Fibroblast of the aortic adventitia (primary cell): ENCODE measurements at regions not wholly inside any gene's neighbourhood (a gene's known extent, or its start where the extent isn't known, plus 50 kb on each side); places are given as distances from the start of the nearest gene placed in this dataset.

Source experiments
- DNase-seq: peaks from one replicate; pipeline ENCODE4 v3.0.0-alpha.2; 2010; ENCODE audit warnings: low read depth
- H3K4me3 ChIP-seq: 2 replicates; pipeline ENCODE4 v1.5.1; 2011; ENCODE audit warnings: low read depth, mild to moderate bottlenecking, control low read depth, low read length, moderate library complexity
- CTCF ChIP-seq: IDR thresholded peaks from 2 replicates; pipeline ENCODE4 v1.5.1; 2011; ENCODE audit warnings: mild to moderate bottlenecking, low read length, control low read depth, inconsistent platforms; ENCODE audit not compliant: insufficient read depth

- no peak for TF ChIP-seq CTCF
Observed at GRCh38 chr11:69930081-69931059, 111.2 kb upstream of the FGF3 start.

DNA sequence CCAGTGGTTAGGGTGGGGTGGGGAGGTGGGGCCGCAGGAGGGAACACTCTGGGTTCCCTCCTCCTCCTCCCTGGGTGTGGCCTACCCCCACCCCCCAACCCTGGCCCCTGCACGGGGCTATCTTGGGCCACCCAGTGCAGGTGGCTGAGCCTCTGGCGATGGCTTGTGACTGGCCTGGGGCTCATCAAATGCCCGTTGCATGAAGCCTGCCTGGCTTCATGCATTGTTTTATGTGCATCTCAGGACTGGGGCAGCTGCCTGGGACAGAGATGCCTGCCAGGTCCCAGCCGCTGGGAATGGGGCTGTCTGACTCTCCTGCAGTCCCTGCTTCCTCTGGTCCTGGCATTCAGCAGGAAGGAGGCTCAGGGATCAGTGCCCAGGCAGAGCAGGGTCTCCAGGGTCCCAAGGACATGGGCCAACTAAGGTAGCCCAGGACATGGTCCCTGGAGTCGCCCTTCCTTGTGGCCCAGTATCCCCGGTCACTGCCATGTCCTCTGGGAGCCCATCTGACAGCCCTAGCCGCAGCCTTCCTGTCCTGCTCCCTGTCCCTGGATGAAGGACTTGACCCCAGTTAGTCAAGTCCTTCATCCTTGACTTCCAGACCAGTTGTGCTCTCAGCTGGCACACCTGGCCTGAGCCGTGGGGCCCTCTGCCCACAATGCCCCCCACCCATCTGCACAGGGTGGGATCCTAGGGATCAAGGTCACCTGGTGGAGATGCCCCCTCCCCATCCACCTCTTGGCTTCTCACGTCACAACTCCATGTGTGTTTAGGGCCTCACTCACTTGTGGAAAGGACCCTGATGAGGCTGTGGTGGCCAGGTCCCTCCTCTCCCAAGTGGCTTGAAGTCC lies 112.1 kb upstream of the FGF3 start:
- H3K4me3 ChIP-seq, result no peak overlapping the region
- TF ChIP-seq CTCF, result no peak
- DNase-seq, result no peak

More at GRCh38 chr11:69930081-69931059, 111.2 kb upstream of the FGF3 start:
- H3K4me3 ChIP-seq, result no peak overlapping the region
- no peak for DNase-seq

GRCh38 chr11:69931994-69932910 lies 113.0 kb upstream of the FGF3 start:
- TF ChIP-seq CTCF, result no peak
- H3K4me3 ChIP-seq, result no peak overlapping the region
- no peak for DNase-seq

DNA sequence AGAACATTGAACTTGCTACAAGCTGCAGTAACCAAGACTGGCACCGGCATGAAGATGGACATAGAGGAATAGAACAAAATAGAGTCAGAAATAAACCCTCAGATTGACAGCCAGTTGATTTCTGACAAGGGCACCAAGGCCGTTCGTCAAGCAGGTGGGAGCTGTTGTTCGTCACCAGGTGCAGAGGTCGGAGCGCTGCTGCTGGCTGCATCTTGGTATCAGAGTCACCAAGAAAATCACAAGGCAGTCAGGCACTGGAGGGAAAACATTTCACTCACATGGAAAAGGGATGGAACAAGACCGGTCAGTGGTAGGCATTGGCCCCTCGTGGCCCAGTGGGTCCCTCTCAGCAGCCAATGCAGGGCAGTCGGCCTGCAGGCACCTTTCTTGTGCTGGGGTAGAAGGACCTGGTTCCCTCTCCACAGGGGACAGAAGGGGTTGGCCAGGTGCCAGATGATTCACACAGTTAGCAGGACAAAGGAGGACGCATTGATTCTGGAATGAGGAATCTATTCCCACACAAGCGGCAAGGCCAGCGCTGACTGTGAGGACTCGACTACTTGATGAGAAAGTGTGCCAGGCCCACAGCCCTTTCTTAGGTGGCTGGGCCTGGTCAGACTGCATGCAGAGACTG lies 115.8 kb upstream of the FGF3 start:
- no peak for DNase-seq
- no peak for TF ChIP-seq CTCF
- H3K4me3 ChIP-seq, result no peak overlapping the region

DNA sequence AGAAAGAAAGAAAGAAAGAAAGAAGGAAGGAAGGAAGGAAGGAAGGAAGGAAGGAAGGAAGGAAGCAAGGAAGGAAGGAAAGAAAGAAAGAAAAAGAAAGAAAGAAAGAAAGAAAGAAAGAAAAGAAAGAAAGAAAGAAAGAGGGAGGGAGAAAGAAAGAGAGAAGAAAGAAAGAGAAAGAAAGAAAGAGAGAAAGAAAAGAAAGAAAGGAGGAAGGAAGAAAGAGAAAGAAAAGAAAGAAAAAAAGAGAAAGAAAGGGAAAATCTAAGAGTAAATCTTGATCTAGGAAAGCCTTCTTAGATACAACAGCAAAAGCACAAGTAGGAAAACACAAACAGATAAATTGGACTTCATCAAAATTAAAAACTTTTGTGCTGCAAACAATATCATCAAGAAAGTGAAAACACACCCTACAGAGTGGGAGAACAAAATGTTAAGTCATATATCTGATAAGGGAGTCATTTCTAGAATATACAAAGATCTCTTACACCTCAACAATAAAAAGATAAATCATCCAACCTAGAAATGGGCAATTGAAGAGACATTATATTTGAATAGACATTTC lies 116.8 kb upstream of the FGF3 start:
- no peak overlapping the region for H3K4me3 ChIP-seq
- no peak for DNase-seq
- TF ChIP-seq CTCF, result no peak
